ENCODE measurements at regions not wholly inside any gene's neighbourhood (a gene's known extent, or its start where the extent isn't known, plus 50 kb on each side); places are given as distances from the start of the nearest gene placed in this dataset.

- no peak for DNase-seq (ENCODE audit: low read depth)
- H3K4me3 ChIP-seq (ENCODE audit: low read depth, low read length) = no peak overlapping the region
These were observed 65.2 kb upstream of the TMEM33 start for GRCh38 chr4:41870035-41870434.

GRCh38 chr4:41866799-41867677 lies 68.2 kb upstream of the TMEM33 start:
- no peak overlapping the region for H3K4me3 ChIP-seq (ENCODE audit: low read depth, low read length)
- TF ChIP-seq CTCF (IDR thresholded peaks at IDR 0.05; ENCODE audit: low read depth, low read length, missing control alignments) = no peak
- DNase-seq (ENCODE audit: low read depth) = no peak

More at GRCh38 chr4:41870035-41870434, 65.2 kb upstream of the TMEM33 start:
- TF ChIP-seq CTCF (IDR thresholded peaks at IDR 0.05; ENCODE audit: low read depth, low read length, missing control alignments) = no peak

- H3K4me3 ChIP-seq (ENCODE audit: low read depth, low read length) = no peak overlapping the region
These were observed 69.0 kb upstream of the TMEM33 start for GRCh38 chr4:41865981-41866798.

GRCh38 chr4:41865306-41865980 lies 69.8 kb upstream of the TMEM33 start:
- no peak for TF ChIP-seq CTCF (IDR thresholded peaks at IDR 0.05; ENCODE audit: low read depth, low read length, missing control alignments)
- no peak for DNase-seq (ENCODE audit: low read depth)
- no peak overlapping the region for H3K4me3 ChIP-seq (ENCODE audit: low read depth, low read length)

More at GRCh38 chr4:41865981-41866798, 69.0 kb upstream of the TMEM33 start:
- DNase-seq (ENCODE audit: low read depth) = no peak
- TF ChIP-seq CTCF (IDR thresholded peaks at IDR 0.05; ENCODE audit: low read depth, low read length, missing control alignments) = no peak

- DNase-seq (ENCODE audit: low read depth) = no peak
- H3K4me3 ChIP-seq (ENCODE audit: low read depth, low read length) = no peak overlapping the region
- no peak for TF ChIP-seq CTCF (IDR thresholded peaks at IDR 0.05; ENCODE audit: low read depth, low read length, missing control alignments)
These were observed 76.1 kb upstream of the TMEM33 start for GRCh38 chr4:41859087-41859486.

GRCh38 chr4:41857226-41857641 lies 78.0 kb upstream of the TMEM33 start:
- TF ChIP-seq CTCF (IDR thresholded peaks at IDR 0.05; ENCODE audit: low read depth, low read length, missing control alignments) = no peak
- no peak for DNase-seq (ENCODE audit: low read depth)
- no peak overlapping the region for H3K4me3 ChIP-seq (ENCODE audit: low read depth, low read length)

Measured in GM12864 (cell line).